NCI-H128 (cell line): ENCODE measurements at regions not wholly inside any gene's neighbourhood (a gene's known extent, or its start where the extent isn't known, plus 50 kb on each side); places are given as distances from the start of the nearest gene placed in this dataset.
"Not testable (repeated sequence)": the region's sequence is repeated elsewhere in the genome, so short reads cannot be mapped to it uniquely, and the experiment has no call there.

ENCODE experiments used
- DNase-seq: peaks from one replicate; lab custom pipeline; 2025; ENCODE audit not compliant: unreplicated experiment; lab: John Stamatoyannopoulos, UW

DNA sequence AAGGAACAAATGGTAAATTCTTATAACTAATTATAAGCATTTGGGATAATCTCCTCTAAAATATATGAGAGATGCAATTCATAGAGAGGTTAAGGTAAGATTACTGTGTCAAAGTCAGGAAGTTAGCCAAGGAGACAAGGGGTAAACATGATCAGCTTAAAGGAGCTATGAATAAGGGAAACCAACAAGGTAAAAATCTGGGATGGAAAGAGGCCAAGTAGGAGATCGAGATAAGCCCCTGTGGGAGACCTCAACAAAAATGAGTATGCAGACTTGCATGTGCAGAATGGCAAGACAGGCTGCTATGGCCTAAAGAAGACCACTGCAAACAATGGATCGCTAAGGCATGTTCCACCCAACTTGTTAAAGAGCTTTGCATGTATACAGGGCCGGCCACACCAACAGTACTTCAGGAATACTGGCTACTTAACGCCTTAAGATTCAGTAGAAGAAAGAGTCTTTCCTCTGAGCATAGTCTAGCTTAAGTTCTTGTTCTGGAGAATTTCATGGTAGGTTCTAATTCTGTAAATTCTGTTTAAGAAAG lies 738.6 kb downstream of the GALC start:
- DNase-seq = no peak

DNA sequence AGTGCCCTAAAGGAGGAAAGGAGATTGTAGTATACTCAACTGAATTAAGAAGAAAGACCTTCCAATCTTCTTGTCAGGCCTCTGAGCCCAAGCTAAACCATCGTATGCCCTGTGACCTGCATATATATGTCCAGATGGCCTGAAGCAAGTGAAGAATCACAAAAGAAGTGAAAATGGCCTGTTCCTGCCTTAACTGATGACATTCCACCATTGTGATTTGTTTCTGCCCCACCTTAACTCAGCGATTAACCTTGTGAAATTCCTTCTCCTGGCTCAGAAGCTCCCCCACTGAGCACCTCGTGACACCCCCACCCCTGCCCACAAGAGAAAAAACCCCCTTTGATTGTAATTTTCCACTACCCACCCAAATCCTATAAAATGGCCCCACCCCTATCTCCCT lies 739.2 kb downstream of the GALC start:
- DNase-seq = not testable (repeated sequence)

DNA sequence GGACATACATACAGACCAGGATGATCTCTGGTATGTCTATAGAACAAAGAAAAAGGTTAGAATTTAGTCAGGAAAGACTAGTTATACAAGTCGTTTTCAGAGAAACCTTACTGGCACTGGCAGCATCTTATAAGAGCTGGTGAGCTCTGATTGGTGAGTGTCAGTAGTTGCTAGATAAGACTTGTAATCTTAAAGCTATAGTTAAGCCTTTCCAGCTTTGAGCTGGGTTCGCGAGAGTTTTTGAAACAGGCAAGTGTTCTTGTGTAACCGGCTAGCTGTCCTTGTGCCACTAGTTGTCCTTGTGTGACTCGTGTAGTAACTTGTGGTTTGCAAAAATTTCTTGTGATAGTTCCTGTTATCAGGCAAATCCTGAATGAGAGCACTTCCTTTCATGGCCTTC lies 740.9 kb downstream of the GALC start:
- DNase-seq = no peak

DNA sequence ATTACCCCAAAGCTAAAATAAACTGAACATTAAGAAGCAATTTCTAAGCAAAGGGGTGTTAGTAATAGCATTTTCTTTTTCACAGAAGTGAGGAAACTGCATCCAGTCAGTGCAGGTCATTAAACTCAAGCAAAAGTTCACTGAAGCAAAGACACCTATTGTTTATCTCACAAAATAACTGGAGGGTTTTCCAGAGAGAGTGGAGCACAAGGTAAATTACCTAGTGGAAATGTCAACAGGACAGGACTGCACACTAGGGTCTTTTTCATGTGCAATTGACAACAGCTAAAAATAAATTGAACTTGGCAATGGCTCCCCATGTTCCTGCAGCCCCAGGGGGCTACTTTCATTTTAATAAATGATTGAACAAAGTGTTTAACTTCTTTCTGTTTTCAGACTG lies 742.0 kb downstream of the GALC start:
- DNase-seq = peak; percentile 37

DNA sequence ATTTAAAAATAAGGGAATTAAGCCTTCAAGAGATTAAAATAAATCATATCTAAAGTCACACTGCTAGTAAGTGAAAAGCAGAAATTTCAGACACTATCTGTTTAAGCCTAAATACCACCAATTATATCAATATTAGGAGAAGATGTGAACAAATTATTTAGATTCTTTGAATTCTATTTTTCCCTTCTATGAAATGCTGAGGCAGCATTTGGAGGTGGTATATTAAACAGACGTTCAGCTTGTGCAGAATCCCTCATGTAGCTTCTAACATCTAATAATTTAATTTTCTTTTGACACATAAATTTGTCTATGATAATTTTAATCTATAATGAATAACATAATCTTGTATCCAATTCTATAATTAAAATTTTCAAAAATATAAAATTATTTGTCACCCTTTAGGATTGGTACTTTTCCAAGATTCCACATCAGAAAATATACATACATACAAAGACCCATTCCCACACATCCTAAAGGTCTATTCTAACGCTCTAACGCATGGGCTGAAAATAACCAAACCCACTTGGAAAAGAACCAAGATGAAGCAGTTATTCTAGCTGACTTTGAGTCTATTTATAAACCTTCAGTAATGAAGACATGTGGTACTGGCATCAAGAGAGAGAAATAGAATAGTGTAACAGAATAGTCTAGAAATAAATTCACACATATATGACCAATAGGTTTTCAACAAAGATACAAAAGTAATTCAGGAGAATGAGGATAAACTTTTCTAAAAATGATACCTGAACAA lies 751.8 kb downstream of the GALC start:
- no peak for DNase-seq

DNA sequence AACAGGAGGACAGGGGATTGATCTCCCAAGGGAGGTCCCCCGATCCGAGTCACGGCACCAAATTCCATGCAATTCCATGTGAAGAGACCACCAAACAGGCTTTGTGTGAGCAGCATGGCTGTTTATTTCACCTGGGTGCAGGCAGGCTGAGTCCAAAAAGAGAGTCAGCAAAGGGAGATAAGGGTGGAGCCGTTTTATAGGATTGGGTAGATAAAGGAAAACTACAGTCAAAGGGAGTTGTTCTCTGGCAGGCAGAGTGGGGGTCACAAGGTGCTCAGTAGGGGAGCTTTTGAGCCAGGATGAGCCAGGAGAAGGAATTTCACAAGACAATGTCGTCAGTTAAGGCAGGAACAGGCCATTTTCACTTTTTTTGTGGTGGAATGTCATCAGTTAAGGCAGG lies 752.7 kb downstream of the GALC start:
- DNase-seq = not testable (repeated sequence)

DNA sequence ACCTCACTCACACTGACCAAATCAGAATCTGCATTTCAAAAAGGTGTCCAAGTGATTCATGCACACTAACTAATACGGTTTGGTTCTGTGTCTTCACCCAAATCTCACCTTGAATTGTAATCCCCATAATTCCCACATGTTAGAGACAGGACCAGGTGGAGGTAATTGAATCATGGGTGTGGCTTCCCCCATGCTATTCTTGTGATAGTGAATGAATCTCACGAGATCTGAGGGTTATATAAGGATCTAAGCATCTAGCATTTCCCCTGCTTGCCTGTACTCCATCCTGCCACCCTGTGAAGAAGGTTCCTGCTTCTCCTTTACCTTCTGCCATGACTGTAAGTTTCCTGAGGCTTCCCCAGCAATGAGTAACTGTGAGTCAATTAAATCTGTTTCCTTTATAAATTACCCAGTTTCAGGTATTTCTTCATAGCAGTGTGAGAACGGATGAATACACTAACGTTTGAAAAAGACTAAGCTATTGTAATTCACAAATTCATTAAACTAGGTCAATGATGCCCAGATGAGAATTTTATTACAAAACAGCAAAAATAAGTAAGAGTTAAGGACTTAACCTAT lies 759.1 kb downstream of the GALC start:
- no peak for DNase-seq

DNA sequence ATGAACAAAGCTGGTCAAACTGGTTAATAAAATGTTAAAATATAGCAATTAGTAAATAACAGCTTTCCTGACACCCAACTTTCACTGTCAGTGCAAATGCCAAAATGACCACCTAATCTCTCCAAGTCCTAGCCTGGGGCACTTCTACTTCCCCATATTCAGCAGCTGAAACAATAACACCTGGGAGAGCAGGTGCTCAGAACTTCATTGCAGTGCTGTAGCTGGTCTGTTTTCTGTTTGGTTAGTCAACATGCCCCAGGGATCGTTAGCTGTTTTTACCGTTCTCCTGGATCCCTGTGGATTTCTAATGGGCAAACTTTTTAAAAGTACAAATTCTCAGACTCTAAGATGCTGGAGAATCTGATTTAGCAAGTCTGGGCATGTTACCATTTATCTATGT lies 759.7 kb downstream of the GALC start:
- DNase-seq = no peak

DNA sequence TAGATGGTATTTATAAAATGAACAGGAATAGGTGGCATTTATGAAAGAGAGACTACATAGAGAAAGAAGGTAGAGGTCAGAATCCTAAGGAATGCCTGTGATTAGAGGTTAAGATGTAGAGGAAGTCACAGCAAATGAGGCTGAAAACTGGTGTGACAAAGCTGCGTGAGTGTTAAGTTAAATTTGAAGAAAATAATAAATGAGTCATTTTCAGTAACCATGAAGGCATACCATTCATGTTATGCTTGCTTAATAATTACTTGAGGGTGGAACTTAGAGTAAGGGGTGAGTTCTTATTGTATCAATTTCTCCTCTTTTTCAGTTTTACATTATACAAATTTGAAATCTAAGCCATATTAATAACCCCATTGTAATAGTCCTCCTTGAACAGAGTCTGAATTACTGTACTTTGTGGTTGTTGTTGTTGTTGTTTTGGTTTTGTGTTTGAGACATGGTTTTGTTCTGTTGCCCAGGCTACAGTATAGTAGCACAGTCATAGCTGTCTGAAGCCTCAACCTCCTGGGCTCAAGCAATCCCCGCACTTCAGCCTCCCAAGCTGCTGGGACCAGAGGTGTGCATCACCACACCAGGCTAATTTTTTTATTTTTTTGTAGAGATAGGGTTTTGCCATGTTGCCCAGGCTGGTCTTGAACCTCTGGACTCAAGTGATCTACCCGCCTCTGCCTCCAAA lies 761.5 kb downstream of the GALC start:
- no peak for DNase-seq

DNA sequence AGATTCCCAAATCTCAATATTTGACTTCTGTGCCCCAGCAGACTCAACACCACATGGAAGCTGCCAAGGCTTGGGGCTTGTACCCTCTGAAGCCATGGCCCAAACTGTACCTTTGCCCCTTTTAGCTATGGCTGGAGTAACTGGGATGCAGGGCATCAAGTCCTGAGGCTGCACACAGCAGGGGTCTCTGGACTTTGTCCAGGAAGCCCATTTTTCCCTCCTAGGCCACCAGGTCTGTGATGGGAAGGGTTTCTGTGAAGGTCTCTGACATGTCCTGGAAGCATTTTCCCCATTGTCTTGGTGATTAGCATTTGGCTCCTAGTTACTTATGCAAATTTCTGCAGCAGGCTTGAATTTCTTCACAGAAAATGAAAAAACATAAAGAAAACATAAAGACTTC lies 762.3 kb downstream of the GALC start:
- DNase-seq = no peak

DNA sequence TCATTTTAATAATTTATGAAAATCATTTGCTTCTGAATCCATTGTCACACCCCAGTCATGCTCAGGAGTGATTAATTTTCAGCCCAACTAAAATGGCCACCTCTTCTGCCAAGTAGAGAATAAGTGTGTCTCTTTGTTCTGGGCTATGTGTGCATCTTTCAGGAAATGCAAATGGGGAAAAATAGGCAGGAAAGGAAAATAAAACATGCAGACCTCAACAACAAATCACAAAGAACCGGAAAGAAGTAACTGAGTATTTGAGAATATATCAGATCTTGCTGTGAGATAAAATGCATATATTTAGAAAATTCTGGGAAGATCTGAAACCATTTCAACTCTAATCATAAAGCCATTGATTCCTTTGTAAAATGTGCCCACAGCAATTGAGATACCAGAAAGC lies 763.9 kb downstream of the GALC start:
- no peak for DNase-seq

DNA sequence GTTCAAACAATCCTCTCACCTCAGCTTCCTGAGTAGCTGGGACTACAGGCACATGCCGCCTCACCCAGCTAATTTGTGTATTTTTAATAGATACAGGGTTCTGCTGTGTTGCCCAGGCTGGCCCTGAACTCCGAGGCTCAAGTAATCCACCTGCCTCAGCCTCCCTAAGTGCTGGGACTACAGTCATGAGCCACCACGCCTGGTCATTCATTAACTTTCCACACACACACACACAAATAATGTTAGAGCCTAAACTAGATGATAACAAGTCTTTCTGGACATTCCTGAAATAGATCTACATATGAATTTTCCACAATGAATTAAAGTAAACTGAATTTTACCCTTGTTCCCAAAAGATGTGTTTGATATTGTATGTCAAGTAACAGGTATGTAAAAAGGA lies 776.0 kb downstream of the GALC start:
- DNase-seq = no peak

DNA sequence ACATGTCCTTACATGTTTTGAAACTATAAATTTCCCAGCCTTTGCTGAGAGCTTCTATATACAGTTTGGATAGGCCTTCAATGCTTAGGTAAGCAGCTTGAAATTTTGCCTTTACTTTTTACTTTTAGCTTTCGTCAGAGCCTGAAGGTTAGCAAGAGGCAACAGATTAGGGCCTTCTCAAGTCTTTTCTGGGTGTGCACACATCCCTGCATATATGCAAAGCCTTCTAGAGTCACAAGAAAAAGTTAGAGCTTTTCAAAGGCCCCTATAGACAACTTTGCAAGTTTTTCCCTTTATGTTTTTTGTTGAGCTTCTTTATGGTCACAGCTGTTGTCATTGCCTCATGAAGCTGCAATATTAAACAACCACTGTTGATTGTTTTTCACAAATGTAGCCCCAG lies 778.4 kb downstream of the GALC start:
- no peak for DNase-seq

DNA sequence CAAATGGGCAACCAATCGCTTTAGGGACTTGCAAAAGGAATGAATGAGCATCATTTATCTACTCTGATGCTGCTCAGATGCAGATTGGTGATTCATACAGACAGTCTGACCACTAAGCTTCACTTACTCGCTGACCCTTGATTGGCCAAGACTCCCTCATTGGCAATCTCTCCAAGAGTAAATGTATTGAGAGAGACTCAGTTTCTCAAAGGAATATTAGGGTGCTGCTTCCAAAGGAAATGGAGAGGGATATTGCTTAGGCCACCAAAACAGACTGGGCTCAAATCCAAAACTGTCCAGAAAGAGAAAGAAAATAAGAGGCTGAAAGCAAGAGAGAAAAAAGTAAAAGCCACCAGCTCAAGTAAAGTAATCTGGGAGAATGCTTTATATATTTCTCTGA lies 785.2 kb downstream of the GALC start:
- DNase-seq = no peak

DNA sequence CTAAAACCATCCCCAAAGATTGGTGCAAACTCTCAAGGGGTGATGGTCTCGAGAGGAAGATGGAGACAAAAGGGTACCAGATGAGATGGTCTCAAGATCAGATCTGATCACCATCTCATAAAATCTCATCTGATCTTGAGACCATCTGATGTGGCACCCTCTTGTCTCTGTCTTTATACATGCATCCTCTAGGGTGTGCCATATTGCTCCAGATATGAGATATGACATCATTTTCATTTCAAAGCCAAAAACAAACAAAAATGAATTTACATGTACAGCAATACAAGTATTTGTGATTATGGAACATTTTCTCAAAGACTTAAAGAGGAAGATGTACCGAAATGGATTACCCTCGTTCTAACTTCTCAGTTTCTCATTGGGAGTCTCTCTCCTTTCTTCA lies 787.2 kb downstream of the GALC start:
- no peak for DNase-seq

DNA sequence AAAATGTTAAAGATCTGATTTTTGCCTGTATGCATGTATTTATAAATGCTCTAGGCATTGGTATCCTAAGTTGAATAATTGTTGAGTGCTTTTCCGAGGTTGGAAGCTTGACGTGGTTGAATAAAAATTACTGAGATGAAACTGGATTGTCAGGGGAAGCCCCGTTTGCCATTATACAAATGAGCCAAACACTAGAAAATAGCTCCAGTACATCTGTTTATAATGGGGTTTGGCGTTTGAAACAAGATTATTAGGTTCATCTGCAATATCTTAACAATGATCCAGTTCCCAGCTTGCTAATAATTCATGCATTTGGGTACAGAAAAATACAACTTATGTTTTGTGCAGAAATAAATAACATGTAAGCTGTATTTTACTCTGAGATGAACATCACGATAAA lies 789.6 kb downstream of the GALC start:
- DNase-seq = no peak

DNA sequence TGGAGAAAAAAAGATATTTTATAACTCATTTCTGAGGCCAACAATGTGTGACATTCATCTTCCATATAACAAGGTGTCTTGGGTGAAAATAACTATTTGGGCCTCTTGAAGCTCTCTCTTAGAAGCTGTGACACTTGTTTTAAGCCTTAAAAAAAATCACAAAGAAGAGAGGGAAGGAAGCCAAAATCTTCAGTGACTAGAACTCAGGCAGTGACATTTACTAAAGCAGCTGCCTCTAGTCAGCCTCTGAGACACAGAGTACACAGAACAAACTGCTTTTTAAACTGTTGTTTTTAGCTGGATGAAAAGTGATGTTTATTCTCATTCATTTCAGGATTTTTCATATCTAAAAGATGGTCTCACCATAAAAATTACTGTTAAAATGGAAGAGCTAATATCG lies 793.6 kb downstream of the GALC start:
- no peak for DNase-seq

DNA sequence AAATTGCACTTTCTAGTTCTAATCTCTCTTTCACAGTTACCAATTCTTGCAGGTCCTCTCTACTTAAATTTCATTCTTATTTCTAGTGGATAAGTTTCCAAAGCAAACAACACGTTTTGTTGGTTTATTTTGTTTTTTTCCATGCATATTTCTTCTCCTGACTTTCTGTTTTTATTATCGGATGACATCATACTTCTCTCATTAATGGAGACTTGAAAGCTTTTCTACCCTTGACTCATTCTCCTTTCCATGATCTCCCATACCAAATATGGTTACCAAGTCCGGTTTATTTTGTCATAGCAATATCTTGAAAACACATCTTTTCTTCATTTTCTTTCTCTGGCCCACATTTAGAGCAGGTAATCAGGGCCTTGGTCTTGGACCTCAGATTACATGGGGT lies 796.5 kb downstream of the GALC start:
- no peak for DNase-seq

DNA sequence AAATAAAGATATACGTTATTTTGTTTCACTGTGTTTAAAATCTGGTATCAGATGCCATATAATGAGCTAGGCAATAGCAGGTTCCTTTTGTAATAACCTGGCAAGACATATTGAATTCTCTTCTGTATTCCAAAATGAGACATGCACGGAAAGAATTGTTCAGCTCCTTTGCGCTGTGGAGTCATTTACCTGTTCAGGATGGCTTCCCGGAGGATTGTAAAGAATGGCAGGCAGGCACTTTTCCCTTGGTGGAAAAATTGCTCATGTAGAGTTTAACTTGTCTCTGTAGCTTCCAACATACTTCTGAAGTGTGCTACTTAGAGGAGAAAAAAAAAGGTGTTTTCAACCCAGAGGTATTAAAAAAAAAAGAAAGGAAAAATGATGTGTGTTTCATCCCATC lies 805.2 kb downstream of the GALC start:
- DNase-seq = no peak

DNA sequence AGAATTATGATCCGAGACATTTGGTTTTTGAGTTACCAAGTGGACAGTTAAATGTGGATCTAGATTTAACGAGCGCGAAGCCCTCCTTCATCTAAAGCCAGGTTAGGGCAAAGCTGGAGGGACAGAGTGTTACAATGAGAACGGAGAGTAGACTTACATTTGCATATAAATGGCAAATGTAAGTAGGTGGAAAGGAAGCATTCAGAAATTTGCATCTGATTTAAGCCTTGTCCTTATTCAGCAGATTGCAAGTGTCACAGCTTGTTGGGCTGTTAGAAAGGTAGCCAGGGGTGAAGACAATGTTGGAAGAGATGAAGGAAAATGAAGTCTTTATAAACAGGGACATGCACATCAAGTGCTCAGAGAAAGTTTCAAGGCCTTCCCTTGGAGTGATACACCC lies 806.2 kb downstream of the GALC start:
- DNase-seq = no peak

DNA sequence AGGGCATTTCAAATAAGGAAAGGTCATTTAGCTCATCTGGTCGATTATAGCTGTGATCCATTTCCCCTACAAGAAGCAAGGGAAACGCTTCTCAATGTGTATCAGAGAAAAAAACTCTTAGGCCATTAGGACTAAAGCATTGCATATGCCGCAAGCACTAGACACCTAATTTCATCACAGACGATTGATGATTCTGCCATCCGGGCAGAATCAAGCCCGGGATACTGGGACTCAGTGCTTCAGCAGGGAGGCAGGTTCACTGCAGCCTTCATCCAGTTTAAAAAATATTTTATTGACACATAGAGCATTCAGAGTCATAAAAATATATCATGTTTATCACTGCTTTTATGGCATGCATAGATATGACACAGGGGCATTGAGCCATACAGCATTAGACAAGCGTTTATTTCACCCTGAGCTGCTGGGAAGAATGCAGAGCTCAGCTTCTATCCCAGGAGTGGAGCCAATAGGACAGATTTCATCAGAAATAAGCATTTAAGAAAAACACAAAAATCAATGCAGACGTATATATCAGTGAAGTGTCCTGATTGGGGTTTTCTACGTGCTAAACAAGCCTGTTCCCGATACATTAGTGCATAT lies 806.9 kb downstream of the GALC start:
- DNase-seq = no peak

DNA sequence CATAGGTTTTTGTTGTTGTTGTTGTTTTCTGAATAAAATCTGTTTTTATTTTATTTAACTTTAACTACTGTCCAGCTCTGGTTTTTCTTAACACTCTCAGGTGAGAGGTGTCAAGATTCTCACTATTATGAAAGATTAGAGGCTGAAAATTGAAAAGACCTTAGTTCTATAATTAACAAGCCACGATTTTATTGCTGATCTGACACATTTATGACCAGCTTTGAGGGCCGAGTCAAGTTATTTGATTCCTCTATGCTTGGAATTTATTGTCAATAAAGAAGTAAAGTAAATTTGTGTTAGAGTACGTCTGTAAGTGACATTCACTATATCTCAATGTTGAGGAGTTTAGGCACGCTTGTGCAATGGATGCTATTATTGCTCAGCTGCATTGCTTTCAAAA lies 808.8 kb downstream of the GALC start:
- no peak for DNase-seq
